ENCODE measurements at regions not wholly inside any gene's neighbourhood (a gene's known extent, or its start where the extent isn't known, plus 50 kb on each side); places are given as distances from the start of the nearest gene placed in this dataset.
A peak's percentile ranks its signal among the peaks of the same experiment; 100 is the strongest.

GRCh38 chr5:84590629-84591028 is 205.9 kb upstream of the EDIL3 start:
- DNase-seq, result no peak

- no peak for DNase-seq
Observed at GRCh38 chr5:84589926-84590325, 205.2 kb upstream of the EDIL3 start.

- no peak for DNase-seq
Observed at GRCh38 chr5:84585218-84585617, 200.5 kb upstream of the EDIL3 start.

- DNase-seq, result no peak
Observed at GRCh38 chr5:84578226-84578625, 193.5 kb upstream of the EDIL3 start.

- DNase-seq, result peak; percentile 26 to 41
Observed at GRCh38 chr5:84573017-84573712, 188.5 kb upstream of the EDIL3 start.

- no peak for DNase-seq
Observed at GRCh38 chr5:84569307-84569706, 184.6 kb upstream of the EDIL3 start.

- DNase-seq, result peak in 1 of 2 donors; percentile 70
Observed at GRCh38 chr5:84568171-84568570, 183.5 kb upstream of the EDIL3 start.

- DNase-seq, result no peak
Observed at GRCh38 chr5:84565866-84566265, 181.2 kb upstream of the EDIL3 start.

GRCh38 chr5:84564321-84565075 is 179.8 kb upstream of the EDIL3 start:
- peak in 1 of 2 donors; percentile 94 for DNase-seq

GRCh38 chr5:84550222-84550621 is 165.5 kb upstream of the EDIL3 start:
- no peak for DNase-seq

- DNase-seq, result no peak
Observed at GRCh38 chr5:84549054-84549453, 164.4 kb upstream of the EDIL3 start.

- DNase-seq, result no peak
Observed at GRCh38 chr5:84546686-84547085, 162.0 kb upstream of the EDIL3 start.

- DNase-seq, result no peak
Observed at GRCh38 chr5:84536797-84537196, 152.1 kb upstream of the EDIL3 start.

GRCh38 chr5:84535281-84535680 is 150.6 kb upstream of the EDIL3 start:
- DNase-seq, result no peak

GRCh38 chr5:84524491-84524890 is 139.8 kb upstream of the EDIL3 start:
- no peak for DNase-seq

- DNase-seq, result no peak
Observed at GRCh38 chr5:84518862-84519261, 134.2 kb upstream of the EDIL3 start.

GRCh38 chr5:84518370-84518769 is 133.7 kb upstream of the EDIL3 start:
- DNase-seq, result no peak

GRCh38 chr5:84506625-84507024 is 121.9 kb upstream of the EDIL3 start:
- DNase-seq, result no peak

- no peak for DNase-seq
Observed at GRCh38 chr5:84494453-84494852, 109.8 kb upstream of the EDIL3 start.

GRCh38 chr5:84487963-84488362 is 103.3 kb upstream of the EDIL3 start:
- DNase-seq, result no peak

- DNase-seq, result no peak
Observed at GRCh38 chr5:84480873-84481637, 96.4 kb upstream of the EDIL3 start.

- DNase-seq, result no peak
Observed at GRCh38 chr5:84478603-84479002, 93.9 kb upstream of the EDIL3 start.

GRCh38 chr5:84477485-84477884 is 92.8 kb upstream of the EDIL3 start:
- no peak for DNase-seq

- no peak for DNase-seq
Observed at GRCh38 chr5:84474126-84474525, 89.4 kb upstream of the EDIL3 start.
